ENCODE measurements at regions not wholly inside any gene's neighbourhood (a gene's known extent, or its start where the extent isn't known, plus 50 kb on each side); places are given as distances from the start of the nearest gene placed in this dataset.

- Histone ChIP-seq H3K27ac (ENCODE audit: low read length) (no peak overlapping the region), H3K4me3 (ENCODE audit: low read length) (no peak overlapping the region), H3K9me3 (ENCODE audit: control insufficient read depth, low read depth, low read length) (no peaks in the 10 kb centered on the region), H3K36me3 (ENCODE audit: control insufficient read depth, insufficient read depth, low read length) (no peaks in the 10 kb centered on the region), H3K27me3 (ENCODE audit: control insufficient read depth, insufficient read depth, low read length) (no peaks in the 10 kb centered on the region), H3K4me1 (ENCODE audit: control insufficient read depth, insufficient read depth, low read length) (no peaks in the 10 kb centered on the region)
- DNase-seq, result no peak
- WGBS (ENCODE audit: insufficient coverage, low lambda C conversion rate), result 100% methylated on average over 1 of the region's 7 CpGs
Observed at GRCh38 chr16:73125850-73126524, 78.1 kb upstream of the ZFHX3 start.

- no peak for DNase-seq
- H3K4me1 ChIP-seq (ENCODE audit: control insufficient read depth, insufficient read depth, low read length), result no peaks in the 10 kb centered on the region
- no peaks in the 10 kb centered on the region for H3K36me3 ChIP-seq (ENCODE audit: control insufficient read depth, insufficient read depth, low read length)
- 90% methylated on average over 2 of the region's 4 CpGs for WGBS (ENCODE audit: insufficient coverage, low lambda C conversion rate)
- no peaks in the 10 kb centered on the region for H3K9me3 ChIP-seq (ENCODE audit: control insufficient read depth, low read depth, low read length)
- H3K4me3 ChIP-seq (ENCODE audit: low read length), result no peak overlapping the region
- H3K27me3 ChIP-seq (ENCODE audit: control insufficient read depth, insufficient read depth, low read length), result no peaks in the 10 kb centered on the region
- H3K27ac ChIP-seq (ENCODE audit: low read length), result no peak overlapping the region
Observed at GRCh38 chr16:73124665-73125375, 76.9 kb upstream of the ZFHX3 start.

- DNase-seq, result no peak
- no peaks in the 10 kb centered on the region for H3K9me3 ChIP-seq (ENCODE audit: control insufficient read depth, low read depth, low read length)
- no peaks in the 10 kb centered on the region for H3K27me3 ChIP-seq (ENCODE audit: control insufficient read depth, insufficient read depth, low read length)
- H3K4me1 ChIP-seq (ENCODE audit: control insufficient read depth, insufficient read depth, low read length), result no peaks in the 10 kb centered on the region
- no peak overlapping the region for H3K4me3 ChIP-seq (ENCODE audit: low read length)
- H3K36me3 ChIP-seq (ENCODE audit: control insufficient read depth, insufficient read depth, low read length), result no peaks in the 10 kb centered on the region
- no peak overlapping the region for H3K27ac ChIP-seq (ENCODE audit: low read length)
- WGBS (ENCODE audit: insufficient coverage, low lambda C conversion rate), result no CpG with 5 or more reads among the region's 10 CpGs
Observed at GRCh38 chr16:73124097-73124652, 76.2 kb upstream of the ZFHX3 start.

GRCh38 chr16:73122604-73123391 lies 74.9 kb upstream of the ZFHX3 start:
- no peaks in the 10 kb centered on the region for H3K4me1 ChIP-seq (ENCODE audit: control insufficient read depth, insufficient read depth, low read length)
- H3K36me3 ChIP-seq (ENCODE audit: control insufficient read depth, insufficient read depth, low read length), result no peaks in the 10 kb centered on the region
- no peak overlapping the region for H3K27ac ChIP-seq (ENCODE audit: low read length)
- H3K4me3 ChIP-seq (ENCODE audit: low read length), result no peak overlapping the region
- WGBS (ENCODE audit: insufficient coverage, low lambda C conversion rate), result 79% methylated on average over 4 of the region's 10 CpGs
- no peaks in the 10 kb centered on the region for H3K9me3 ChIP-seq (ENCODE audit: control insufficient read depth, low read depth, low read length)
- H3K27me3 ChIP-seq (ENCODE audit: control insufficient read depth, insufficient read depth, low read length), result no peaks in the 10 kb centered on the region
- no peak for DNase-seq

GRCh38 chr16:73116576-73116975 lies 68.6 kb upstream of the ZFHX3 start:
- Histone ChIP-seq H3K27me3 (ENCODE audit: control insufficient read depth, insufficient read depth, low read length) (no peaks in the 10 kb centered on the region), H3K27ac (ENCODE audit: low read length) (no peak overlapping the region), H3K9me3 (ENCODE audit: control insufficient read depth, low read depth, low read length) (no peaks in the 10 kb centered on the region), H3K4me1 (ENCODE audit: control insufficient read depth, insufficient read depth, low read length) (no peaks in the 10 kb centered on the region), H3K36me3 (ENCODE audit: control insufficient read depth, insufficient read depth, low read length) (no peaks in the 10 kb centered on the region), H3K4me3 (ENCODE audit: low read length) (no peak overlapping the region)
- no CpG with 5 or more reads among the region's 2 CpGs for WGBS (ENCODE audit: insufficient coverage, low lambda C conversion rate)
- DNase-seq, result no peak

GRCh38 chr16:73113336-73113735 lies 65.4 kb upstream of the ZFHX3 start:
- H3K4me3 ChIP-seq (ENCODE audit: low read length), result no peak overlapping the region
- H3K27ac ChIP-seq (ENCODE audit: low read length), result no peak overlapping the region
- WGBS (ENCODE audit: insufficient coverage, low lambda C conversion rate), result 100% methylated on average over 2 of the region's 6 CpGs
- no peaks in the 10 kb centered on the region for H3K9me3 ChIP-seq (ENCODE audit: control insufficient read depth, low read depth, low read length)
- no peaks in the 10 kb centered on the region for H3K4me1 ChIP-seq (ENCODE audit: control insufficient read depth, insufficient read depth, low read length)
- H3K36me3 ChIP-seq (ENCODE audit: control insufficient read depth, insufficient read depth, low read length), result no peaks in the 10 kb centered on the region
- H3K27me3 ChIP-seq (ENCODE audit: control insufficient read depth, insufficient read depth, low read length), result no peaks in the 10 kb centered on the region
- DNase-seq, result no peak

GRCh38 chr16:73108195-73108963 lies 60.5 kb upstream of the ZFHX3 start:
- no peaks in the 10 kb centered on the region for H3K27me3 ChIP-seq (ENCODE audit: control insufficient read depth, insufficient read depth, low read length)
- H3K4me3 ChIP-seq (ENCODE audit: low read length), result no peak overlapping the region
- no peaks in the 10 kb centered on the region for H3K9me3 ChIP-seq (ENCODE audit: control insufficient read depth, low read depth, low read length)
- no peaks in the 10 kb centered on the region for H3K4me1 ChIP-seq (ENCODE audit: control insufficient read depth, insufficient read depth, low read length)
- no peak for DNase-seq
- H3K27ac ChIP-seq (ENCODE audit: low read length), result no peak overlapping the region
- WGBS (ENCODE audit: insufficient coverage, low lambda C conversion rate), result no CpG with 5 or more reads among the region's 10 CpGs
- H3K36me3 ChIP-seq (ENCODE audit: control insufficient read depth, insufficient read depth, low read length), result no peaks in the 10 kb centered on the region

GRCh38 chr16:73107371-73107770 lies 59.4 kb upstream of the ZFHX3 start:
- Histone ChIP-seq H3K36me3 (ENCODE audit: control insufficient read depth, insufficient read depth, low read length) (no peaks in the 10 kb centered on the region), H3K4me1 (ENCODE audit: control insufficient read depth, insufficient read depth, low read length) (no peaks in the 10 kb centered on the region), H3K27ac (ENCODE audit: low read length) (no peak overlapping the region), H3K27me3 (ENCODE audit: control insufficient read depth, insufficient read depth, low read length) (no peaks in the 10 kb centered on the region), H3K4me3 (ENCODE audit: low read length) (no peak overlapping the region), H3K9me3 (ENCODE audit: control insufficient read depth, low read depth, low read length) (no peaks in the 10 kb centered on the region)
- no peak for DNase-seq
- no CpG with 5 or more reads among the region's 4 CpGs for WGBS (ENCODE audit: insufficient coverage, low lambda C conversion rate)

- Histone ChIP-seq H3K4me1 (ENCODE audit: control insufficient read depth, insufficient read depth, low read length) (no peaks in the 10 kb centered on the region), H3K4me3 (ENCODE audit: low read length) (no peak overlapping the region), H3K9me3 (ENCODE audit: control insufficient read depth, low read depth, low read length) (no peaks in the 10 kb centered on the region), H3K36me3 (ENCODE audit: control insufficient read depth, insufficient read depth, low read length) (no peaks in the 10 kb centered on the region), H3K27ac (ENCODE audit: low read length) (no peak overlapping the region), H3K27me3 (ENCODE audit: control insufficient read depth, insufficient read depth, low read length) (no peaks in the 10 kb centered on the region)
- DNase-seq, result no peak
- WGBS (ENCODE audit: insufficient coverage, low lambda C conversion rate), result no CpG with 5 or more reads among the region's 6 CpGs
Observed at GRCh38 chr16:73106329-73107034, 58.6 kb upstream of the ZFHX3 start.

All from large intestine (tissue), 3 donors.